OCI-LY3 (cell line): ENCODE measurements at regions not wholly inside any gene's neighbourhood (a gene's known extent, or its start where the extent isn't known, plus 50 kb on each side); places are given as distances from the start of the nearest gene placed in this dataset.

Experiments used
- CTCF ChIP-seq: fragments of 200-600, 300-600 bp; sonication (generic); IDR thresholded peaks from 2 replicates; pipeline ENCODE4 v1.5.1; 2014; ENCODE audit warnings: antibody characterized with exemption, low read length, low read depth
- EZH2phosphoT487 ChIP-seq: fragments of 200-600 bp; shearing (Covaris generic); IDR thresholded peaks from 2 replicates; pipeline ENCODE4 v1.6.1; 2018; ENCODE audit warnings: antibody characterized with exemption, mixed run types, low read depth

DNA sequence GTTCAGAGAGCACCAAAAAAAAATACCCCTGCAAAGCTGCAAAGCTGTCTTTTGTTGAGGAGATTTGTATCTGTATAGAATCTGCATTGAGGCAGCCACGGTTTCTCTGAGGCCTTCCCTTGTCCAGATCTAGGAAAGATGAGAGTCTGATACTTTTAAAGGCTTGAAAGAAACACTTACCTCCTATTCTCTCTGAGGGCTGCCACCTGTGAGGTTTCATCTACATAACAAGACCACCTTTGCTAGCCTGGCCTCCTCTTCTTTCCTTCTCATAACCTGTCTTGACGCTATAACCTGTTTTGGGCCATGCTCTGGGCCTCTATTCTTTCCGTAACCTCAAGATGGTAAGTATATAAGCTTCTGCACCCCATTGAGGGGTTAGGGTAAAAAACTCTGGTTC is 779.6 kb upstream of the HTR2C start:
- TF ChIP-seq CTCF (no peak), EZH2phosphoT487 (no peak)
